ENCODE measurements at regions not wholly inside any gene's neighbourhood (a gene's known extent, or its start where the extent isn't known, plus 50 kb on each side); places are given as distances from the start of the nearest gene placed in this dataset.
"Not testable (repeated sequence)": the region's sequence is repeated elsewhere in the genome, so short reads cannot be mapped to it uniquely, and the experiment has no call there.

- Mint-ChIP-seq H3K4me1 (ENCODE audit: low read depth) (no peaks in the 10 kb centered on the region), H3K27me3 (ENCODE audit: low read depth) (peaks cover 7% of the 10 kb centered on the region), H3K36me3 (ENCODE audit: insufficient read depth) (no peaks in the 10 kb centered on the region), H3K4me3 (no peak overlapping the region), H3K9me3 (peaks cover 12% of the 10 kb centered on the region)
- DNase-seq: no peak
- no peak for ATAC-seq
These were observed 218.7 kb downstream of the RNF144B start for GRCh38 chr6:18605841-18606240.

GRCh38 chr6:18609715-18610114 lies 222.6 kb downstream of the RNF144B start:
- Mint-ChIP-seq H3K27me3 (ENCODE audit: low read depth) (peaks cover 3% of the 10 kb centered on the region), H3K4me3 (no peak overlapping the region), H3K9me3 (peaks cover 12% of the 10 kb centered on the region), H3K36me3 (ENCODE audit: insufficient read depth) (no peaks in the 10 kb centered on the region), H3K4me1 (ENCODE audit: low read depth) (no peaks in the 10 kb centered on the region)
- no peak for ATAC-seq
- no peak for DNase-seq

- Mint-ChIP-seq H3K9me3 (peaks cover 19% of the 10 kb centered on the region), H3K4me3 (no peak overlapping the region), H3K27me3 (ENCODE audit: low read depth) (peaks cover 3% of the 10 kb centered on the region), H3K36me3 (ENCODE audit: insufficient read depth) (no peaks in the 10 kb centered on the region), H3K4me1 (ENCODE audit: low read depth) (no peaks in the 10 kb centered on the region)
- DNase-seq (no peak), ATAC-seq (no peak)
These were observed 226.3 kb downstream of the RNF144B start for GRCh38 chr6:18613319-18613925.

DNA sequence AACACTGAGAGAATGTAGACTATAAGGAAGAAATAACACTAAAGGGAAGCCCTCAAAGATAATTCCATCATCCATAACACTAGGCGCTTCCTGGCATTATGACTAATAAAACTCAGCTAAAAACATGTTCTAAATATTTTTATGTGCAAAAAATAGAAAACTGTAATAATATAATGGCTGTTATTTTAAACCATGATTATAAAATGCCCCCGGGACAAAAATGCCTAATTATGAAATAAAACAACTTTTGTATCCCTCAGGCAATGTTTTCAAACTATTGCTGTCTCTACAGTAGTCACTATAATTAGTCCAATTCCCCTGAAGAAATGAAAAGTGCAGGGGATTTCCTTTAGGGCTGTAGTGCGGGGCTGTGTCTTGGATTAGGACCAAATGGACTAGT lies 242.4 kb downstream of the RNF144B start:
- ATAC-seq: no peak
- H3K36me3 Mint-ChIP-seq (ENCODE audit: insufficient read depth): no peaks in the 10 kb centered on the region
- H3K27me3 Mint-ChIP-seq (ENCODE audit: low read depth): no peaks in the 10 kb centered on the region
- no peak overlapping the region for H3K4me3 Mint-ChIP-seq
- no peak for DNase-seq
- H3K4me1 Mint-ChIP-seq (ENCODE audit: low read depth): no peaks in the 10 kb centered on the region
- no peaks in the 10 kb centered on the region for H3K9me3 Mint-ChIP-seq

DNA sequence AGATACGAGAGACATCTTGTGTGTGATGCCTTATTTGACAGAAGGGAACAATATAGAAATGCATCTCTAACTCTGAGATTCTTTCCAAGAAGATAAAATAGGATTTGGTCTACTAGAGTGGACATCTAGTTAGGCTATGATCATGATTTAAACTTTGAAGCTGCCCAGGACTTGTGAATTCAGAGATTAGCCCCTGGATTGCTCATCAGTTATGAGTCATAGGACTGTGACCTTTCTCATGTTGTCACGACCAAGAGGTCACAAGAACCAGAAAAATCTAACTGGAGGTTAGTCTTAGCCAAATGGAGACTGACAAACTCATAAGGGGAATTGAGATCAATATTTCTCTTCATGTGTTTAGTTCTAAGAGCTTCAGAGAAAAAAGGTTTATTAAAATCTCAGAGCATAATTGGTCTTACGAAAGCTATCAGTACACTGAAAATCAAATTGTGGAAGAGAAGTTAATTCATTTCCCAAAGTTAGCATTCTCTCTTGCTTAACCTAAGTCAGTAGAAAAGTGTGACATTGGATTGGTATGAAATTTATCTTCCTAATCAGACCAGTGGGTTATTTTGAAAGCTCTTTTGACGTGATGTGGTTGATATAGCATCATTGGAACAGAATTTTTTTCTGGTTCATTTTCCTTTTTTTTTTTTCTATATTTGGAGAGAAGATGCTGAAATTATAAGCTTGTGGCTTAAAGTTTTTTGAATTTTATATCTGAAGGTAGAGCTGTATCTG lies 245.7 kb downstream of the RNF144B start:
- Mint-ChIP-seq H3K27me3 (ENCODE audit: low read depth) (no peaks in the 10 kb centered on the region), H3K4me3 (no peak overlapping the region), H3K9me3 (no peaks in the 10 kb centered on the region), H3K36me3 (ENCODE audit: insufficient read depth) (no peaks in the 10 kb centered on the region), H3K4me1 (ENCODE audit: low read depth) (no peaks in the 10 kb centered on the region)
- DNase-seq: no peak
- ATAC-seq: no peak

DNA sequence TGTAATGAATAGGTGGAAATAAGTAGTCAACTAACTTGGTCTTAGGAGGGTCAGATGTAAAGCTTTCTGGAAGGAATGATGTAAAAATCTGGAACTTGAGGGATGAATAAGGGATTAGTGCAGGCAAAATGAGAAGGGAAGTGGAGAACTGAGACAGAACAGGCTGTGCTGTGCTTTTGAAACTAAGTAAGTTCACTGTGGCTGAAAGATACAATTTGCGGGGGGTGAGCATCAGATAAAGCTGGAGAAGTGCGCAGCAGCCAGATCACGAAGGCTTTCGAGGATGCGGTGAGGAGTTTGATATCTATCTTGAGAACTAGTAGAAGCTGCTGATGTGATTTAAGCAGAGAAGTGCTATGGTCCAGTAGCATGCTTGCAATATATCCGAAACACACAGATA lies 247.8 kb downstream of the RNF144B start:
- H3K4me1 Mint-ChIP-seq (ENCODE audit: low read depth): no peaks in the 10 kb centered on the region
- no peak overlapping the region for H3K4me3 Mint-ChIP-seq
- ATAC-seq: no peak
- H3K9me3 Mint-ChIP-seq: no peaks in the 10 kb centered on the region
- no peaks in the 10 kb centered on the region for H3K27me3 Mint-ChIP-seq (ENCODE audit: low read depth)
- no peaks in the 10 kb centered on the region for H3K36me3 Mint-ChIP-seq (ENCODE audit: insufficient read depth)
- no peak for DNase-seq

- Mint-ChIP-seq H3K9me3 (peaks cover 5% of the 10 kb centered on the region), H3K36me3 (ENCODE audit: insufficient read depth) (no peaks in the 10 kb centered on the region), H3K4me1 (ENCODE audit: low read depth) (no peaks in the 10 kb centered on the region), H3K27me3 (ENCODE audit: low read depth) (no peaks in the 10 kb centered on the region), H3K4me3 (no peak overlapping the region)
- no peak for ATAC-seq
- no peak for DNase-seq
These were observed 253.0 kb downstream of the RNF144B start for GRCh38 chr6:18640134-18640533.

DNA sequence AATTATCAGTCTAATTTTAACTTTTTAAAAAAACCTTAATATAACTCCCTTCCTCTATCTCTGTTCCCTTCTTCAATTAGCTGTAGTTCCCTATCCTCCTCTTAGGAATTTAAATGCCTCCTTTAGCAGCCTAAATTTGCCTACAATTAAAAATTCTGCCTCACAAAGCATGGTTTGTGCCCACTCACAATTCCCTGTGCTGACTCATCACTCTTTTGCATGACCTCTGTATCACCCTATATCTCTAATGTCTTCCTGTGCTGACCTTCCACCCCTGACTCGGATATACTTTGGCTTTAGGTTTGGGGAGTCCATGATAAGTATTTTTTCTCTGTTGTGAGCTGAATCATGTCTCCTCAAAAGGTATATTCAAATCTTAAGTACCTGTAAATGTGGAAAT lies 253.6 kb downstream of the RNF144B start:
- Mint-ChIP-seq H3K4me3 (no peak overlapping the region), H3K4me1 (ENCODE audit: low read depth) (no peaks in the 10 kb centered on the region), H3K27me3 (ENCODE audit: low read depth) (no peaks in the 10 kb centered on the region), H3K36me3 (ENCODE audit: insufficient read depth) (no peaks in the 10 kb centered on the region), H3K9me3 (peaks cover 5% of the 10 kb centered on the region)
- ATAC-seq: no peak
- DNase-seq: no peak

GRCh38 chr6:18654821-18655220 lies 267.7 kb downstream of the RNF144B start:
- DNase-seq: no peak
- peaks cover 9% of the 10 kb centered on the region for H3K9me3 Mint-ChIP-seq
- H3K4me1 Mint-ChIP-seq (ENCODE audit: low read depth): no peaks in the 10 kb centered on the region

DNA sequence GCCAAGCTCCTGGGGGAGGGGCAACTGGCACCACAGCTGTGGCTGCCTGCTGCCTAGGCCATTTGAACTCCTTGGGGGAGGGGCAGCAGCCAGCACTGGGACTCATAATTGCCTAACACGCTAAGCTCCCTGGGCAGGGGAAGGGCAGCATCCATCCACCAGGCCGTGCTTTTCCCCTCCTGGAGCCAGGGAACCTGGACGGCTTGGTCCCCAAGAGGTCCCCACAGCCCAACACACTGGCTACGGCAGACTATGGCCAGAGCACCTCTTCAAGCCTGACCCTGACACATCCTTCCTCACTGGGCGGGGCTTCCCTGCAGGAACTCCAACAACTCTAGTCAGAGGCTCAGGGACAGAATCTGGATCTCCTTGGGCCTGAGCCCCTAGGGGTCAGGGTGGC lies 269.4 kb downstream of the RNF144B start:
- H3K4me1 Mint-ChIP-seq (ENCODE audit: low read depth): no peaks in the 10 kb centered on the region
- H3K4me3 Mint-ChIP-seq: no peak overlapping the region
- ATAC-seq: no peak
- H3K9me3 Mint-ChIP-seq: peaks cover 9% of the 10 kb centered on the region
- no peaks in the 10 kb centered on the region for H3K36me3 Mint-ChIP-seq (ENCODE audit: insufficient read depth)
- no peaks in the 10 kb centered on the region for H3K27me3 Mint-ChIP-seq (ENCODE audit: low read depth)
- no peak for DNase-seq

More at GRCh38 chr6:18654821-18655220, 267.7 kb downstream of the RNF144B start:
- no peak for ATAC-seq
- Mint-ChIP-seq H3K36me3 (ENCODE audit: insufficient read depth) (no peaks in the 10 kb centered on the region), H3K27me3 (ENCODE audit: low read depth) (no peaks in the 10 kb centered on the region), H3K4me3 (no peak overlapping the region)

- not testable (repeated sequence) for DNase-seq; H3K36me3 Mint-ChIP-seq (ENCODE audit: insufficient read depth); H3K27me3 Mint-ChIP-seq (ENCODE audit: low read depth); H3K9me3 Mint-ChIP-seq; H3K4me3 Mint-ChIP-seq; H3K4me1 Mint-ChIP-seq (ENCODE audit: low read depth); ATAC-seq
These were observed 272.8 kb downstream of the RNF144B start for GRCh38 chr6:18659994-18660393.

GRCh38 chr6:18663011-18663410 lies 275.9 kb downstream of the RNF144B start:
- Mint-ChIP-seq H3K4me3 (no peak overlapping the region), H3K9me3 (peaks cover 9% of the 10 kb centered on the region), H3K27me3 (ENCODE audit: low read depth) (no peaks in the 10 kb centered on the region), H3K4me1 (ENCODE audit: low read depth) (no peaks in the 10 kb centered on the region), H3K36me3 (ENCODE audit: insufficient read depth) (no peaks in the 10 kb centered on the region)
- DNase-seq (no peak), ATAC-seq (no peak)

GRCh38 chr6:18664401-18664800 lies 277.3 kb downstream of the RNF144B start:
- Mint-ChIP-seq H3K27me3 (ENCODE audit: low read depth) (no peaks in the 10 kb centered on the region), H3K36me3 (ENCODE audit: insufficient read depth) (no peaks in the 10 kb centered on the region), H3K4me1 (ENCODE audit: low read depth) (no peaks in the 10 kb centered on the region), H3K4me3 (no peak overlapping the region), H3K9me3 (peaks cover 4% of the 10 kb centered on the region)
- ATAC-seq: no peak
- DNase-seq: no peak

- Mint-ChIP-seq H3K4me1 (ENCODE audit: low read depth) (no peaks in the 10 kb centered on the region), H3K9me3 (no peaks in the 10 kb centered on the region), H3K27me3 (ENCODE audit: low read depth) (no peaks in the 10 kb centered on the region), H3K4me3 (no peak overlapping the region), H3K36me3 (ENCODE audit: insufficient read depth) (no peaks in the 10 kb centered on the region)
- DNase-seq (no peak), ATAC-seq (no peak)
These were observed 280.5 kb downstream of the RNF144B start for GRCh38 chr6:18667612-18668011.

GRCh38 chr6:18668994-18669393 lies 281.8 kb downstream of the RNF144B start:
- H3K36me3 Mint-ChIP-seq (ENCODE audit: insufficient read depth): no peaks in the 10 kb centered on the region
- H3K9me3 Mint-ChIP-seq: no peaks in the 10 kb centered on the region
- H3K4me3 Mint-ChIP-seq: no peak overlapping the region
- DNase-seq: no peak
- no peak for ATAC-seq
- no peaks in the 10 kb centered on the region for H3K4me1 Mint-ChIP-seq (ENCODE audit: low read depth)
- H3K27me3 Mint-ChIP-seq (ENCODE audit: low read depth): no peaks in the 10 kb centered on the region
